H1 (cell line): ENCODE measurements at regions not wholly inside any gene's neighbourhood (a gene's known extent, or its start where the extent isn't known, plus 50 kb on each side); places are given as distances from the start of the nearest gene placed in this dataset.

Experiments used
- CTCF ChIA-PET: fragments of 300-600 bp; sonication (Branson Sonifier 250); formaldehyde crosslinking; loops from one replicate; lab custom pipeline; 2021; ENCODE audit not compliant: partially characterized antibody; lab: Charles Lee
- POLR2A ChIA-PET: fragments of 300-600 bp; sonication (Branson Sonifier 250); formaldehyde crosslinking; loops from one replicate; lab custom pipeline; 2021; ENCODE audit warnings: inconsistent platforms; ENCODE audit not compliant: partially characterized antibody; lab: Charles Lee
- DNase-seq, 2 experiments: peaks; one replicate each; pipeline versions ENCODE4 v3.0.0 to v3.0.0-alpha.2; 2010 to 2022; ENCODE audit warnings: low spot score in 2 of 2, low read depth in 1 of 2, mixed read lengths in 1 of 2
- FAIRE-seq: peaks from 2 replicates; lab custom pipeline; 2011; peaks lifted over from hg19 to GRCh38; lab: Jason Lieb, UNC
- H2AFZ ChIP-seq: 2 replicates; pipeline ENCODE4 v1.8.1; 2012; ENCODE audit warnings: low read length, inconsistent platforms
- H2AK5ac ChIP-seq: 2 replicates; pipeline ENCODE4 v1.6.1; 2013; ENCODE audit warnings: low read depth, low read length
- H2BK120ac ChIP-seq: replicated peaks from 2 replicates; pipeline ENCODE3; 2013; ENCODE audit warnings: low read depth, low read length, inconsistent platforms
- H2BK12ac ChIP-seq: 2 replicates; pipeline ENCODE4 v1.6.1; 2013; ENCODE audit warnings: low read depth, low read length
- H2BK15ac ChIP-seq: 2 replicates; pipeline ENCODE4 v1.6.1; 2013; ENCODE audit warnings: low read length
- H2BK20ac ChIP-seq: 2 replicates; pipeline ENCODE4 v1.6.1; 2013; ENCODE audit warnings: low read length
- H2BK5ac ChIP-seq: 2 replicates; pipeline ENCODE4 v1.6.1; 2013; ENCODE audit warnings: low read depth, low read length
- H3K14ac ChIP-seq: 2 replicates; pipeline ENCODE4 v1.6.1; 2013; ENCODE audit warnings: inconsistent platforms; ENCODE audit not compliant: insufficient read length
- H3K18ac ChIP-seq: 2 replicates; pipeline ENCODE4 v1.6.1; 2013; ENCODE audit warnings: low read length; ENCODE audit errors: extremely low read depth
- H3K23ac ChIP-seq: 2 replicates; pipeline ENCODE4 v1.6.1; 2013; ENCODE audit warnings: inconsistent platforms; ENCODE audit not compliant: insufficient read length
- H3K23me2 ChIP-seq: 2 replicates; pipeline ENCODE4 v1.6.1; 2013; ENCODE audit warnings: low read depth, low read length
- H3K27ac ChIP-seq: 2 replicates; pipeline ENCODE4 v1.6.1; 2011; ENCODE audit warnings: low read depth, low read length, inconsistent platforms
- H3K27me3 ChIP-seq, 4 experiments: replicated peaks in 1 of 4; 1 replicate in 1 of 4; 2 replicates in 3 of 4; pipeline versions ENCODE4 v1.6.1 to v1.8.1; 2011 to 2013; ENCODE audit warnings: low read length in 3 of 4, mild to moderate bottlenecking in 3 of 4, inconsistent platforms in 2 of 4, mixed read lengths in 2 of 4, moderate library complexity in 1 of 4; ENCODE audit not compliant: control insufficient read depth in 3 of 4, insufficient read depth in 3 of 4; ENCODE audit errors: extremely low read depth in 1 of 4
- H3K36me3 ChIP-seq, 4 experiments: 2 replicates each; pipeline versions ENCODE4 v1.6.1 to v1.8.1; 2011 to 2013; ENCODE audit warnings: mild to moderate bottlenecking in 4 of 4, low read length in 3 of 4, moderate library complexity in 2 of 4, control low read depth in 1 of 4, inconsistent platforms in 1 of 4; ENCODE audit not compliant: insufficient read depth in 4 of 4, control insufficient read depth in 2 of 4
- H3K4ac ChIP-seq: replicated peaks from 2 replicates; pipeline ENCODE3; 2013; ENCODE audit warnings: low read length, low read depth, mixed read lengths, inconsistent platforms; ENCODE audit not compliant: insufficient read length
- H3K4me1 ChIP-seq, 4 experiments: replicated peaks in 1 of 4; 1 replicate in 1 of 4; 2 replicates in 3 of 4; pipeline versions ENCODE4 v1.6.1 to v1.8.1; 2011 to 2013; ENCODE audit warnings: low read length in 3 of 4, inconsistent platforms in 2 of 4, mixed read lengths in 1 of 4; ENCODE audit not compliant: insufficient read depth in 4 of 4, control insufficient read depth in 3 of 4
- H3K4me2 ChIP-seq, 2 experiments: 2 replicates each; pipeline versions ENCODE4 v1.6.1 to v1.8.1; 2011 to 2013; ENCODE audit warnings: low read depth in 2 of 2, low read length in 2 of 2, control low read depth in 1 of 2, inconsistent platforms in 1 of 2, mild to moderate bottlenecking in 1 of 2; ENCODE audit not compliant: insufficient read depth in 1 of 2
- H3K4me3 ChIP-seq, 4 experiments: fragments of 200-600, 300-600 bp in 1 of 4; sonication (generic), shearing (Covaris generic), sonication (Bioruptor Twin) in 1 of 4; 2 replicates each; pipeline versions ENCODE4 v1.5.1 to v1.8.1; 2011 to 2016; ENCODE audit warnings: low read length in 4 of 4, low read depth in 3 of 4, control low read depth in 2 of 4, inconsistent platforms in 2 of 4, mild to moderate bottlenecking in 2 of 4, mixed read lengths in 1 of 4, moderate library complexity in 1 of 4; ENCODE audit not compliant: insufficient read depth in 2 of 4; ENCODE audit errors: extremely low read depth in 1 of 4
- H3K56ac ChIP-seq: replicated peaks from 2 replicates; pipeline ENCODE3; 2013; ENCODE audit warnings: low read depth, mild to moderate bottlenecking, mixed read lengths, low read length, inconsistent platforms; ENCODE audit not compliant: insufficient read length
- H3K79me1 ChIP-seq: 2 replicates; pipeline ENCODE4 v1.6.1; 2013; ENCODE audit warnings: low read depth, low read length, control low read depth
- H3K79me2 ChIP-seq, 2 experiments: 2 replicates each; pipeline versions ENCODE4 v1.6.1 to v1.8.1; 2012 to 2013; ENCODE audit warnings: low read length in 2 of 2, mild to moderate bottlenecking in 2 of 2, inconsistent platforms in 1 of 2; ENCODE audit not compliant: insufficient read depth in 2 of 2, control insufficient read depth in 1 of 2
- H3K9ac ChIP-seq, 4 experiments: replicated peaks in 1 of 4; 1 replicate in 1 of 4; 2 replicates in 3 of 4; pipeline versions ENCODE4 v1.6.1 to v1.8.1; 2011 to 2013; ENCODE audit warnings: low read depth in 3 of 4, low read length in 3 of 4, control low read depth in 2 of 4, mild to moderate bottlenecking in 2 of 4, moderate library complexity in 2 of 4, inconsistent platforms in 1 of 4; ENCODE audit errors: extremely low read depth in 1 of 4
- H3K9me3 ChIP-seq, 2 experiments: 2 replicates each; pipeline versions ENCODE4 v1.6.1 to v1.8.1; 2012 to 2013; ENCODE audit warnings: mild to moderate bottlenecking in 2 of 2, moderate library complexity in 2 of 2, control low read depth in 1 of 2, inconsistent platforms in 1 of 2, low read depth in 1 of 2, low read length in 1 of 2, mixed read lengths in 1 of 2; ENCODE audit not compliant: insufficient read depth in 2 of 2
- H4K20me1 ChIP-seq, 2 experiments: replicated peaks in 1 of 2; 2 replicates each; pipeline versions ENCODE3 to v1.8.1; 2011 to 2013; ENCODE audit warnings: inconsistent platforms in 2 of 2, low read length in 2 of 2, mild to moderate bottlenecking in 1 of 2; ENCODE audit not compliant: insufficient read depth in 2 of 2, control insufficient read depth in 1 of 2
- H4K5ac ChIP-seq: 2 replicates; pipeline ENCODE4 v1.6.1; 2013; ENCODE audit warnings: low read length, low read depth, mixed read lengths, inconsistent platforms; ENCODE audit not compliant: insufficient read length
- H4K8ac ChIP-seq: 2 replicates; pipeline ENCODE4 v1.8.0; 2013; ENCODE audit warnings: mild to moderate bottlenecking, moderate library complexity, low read length, inconsistent platforms; ENCODE audit not compliant: insufficient read depth; ENCODE audit errors: extremely low read depth
- H4K91ac ChIP-seq: replicated peaks from 2 replicates; pipeline ENCODE3; 2013; ENCODE audit warnings: low read length, mixed read lengths, inconsistent platforms; ENCODE audit not compliant: insufficient read length
- BACH1 ChIP-seq: IDR thresholded peaks from 2 replicates; pipeline ENCODE4 v1.6.1; 2012; ENCODE audit warnings: low read length, improper control_type of control experiment
- CHD2 ChIP-seq: IDR thresholded peaks from 2 replicates; pipeline ENCODE4 v1.6.1; 2012; ENCODE audit warnings: low read length, improper control_type of control experiment
- CTBP2 ChIP-seq: IDR thresholded peaks from 2 replicates; pipeline ENCODE4 v1.7.0; 2011; ENCODE audit warnings: borderline replicate concordance, mild to moderate bottlenecking, moderate library complexity, mixed read lengths, low read length; ENCODE audit not compliant: insufficient read depth, insufficient read length
- EP300 ChIP-seq, 2 experiments: IDR thresholded peaks; 1 replicate in 1 of 2; 2 replicates in 1 of 2; pipeline ENCODE4 v1.6.1; 2011 to 2012; ENCODE audit warnings: low read depth in 2 of 2, low read length in 2 of 2, mild to moderate bottlenecking in 2 of 2, borderline replicate concordance in 1 of 2, inconsistent platforms in 1 of 2, moderate library complexity in 1 of 2
- KDM4A ChIP-seq: IDR thresholded peaks from one replicate; pipeline ENCODE4 v1.7.1; 2012; ENCODE audit warnings: low read depth, mild to moderate bottlenecking, moderate library complexity, low read length, inconsistent platforms; ENCODE audit not compliant: severe bottlenecking
- POLR2A ChIP-seq, 2 experiments: IDR thresholded peaks; 1 replicate in 1 of 2; 2 replicates in 1 of 2; pipeline ENCODE4 v1.6.1; 2011; ENCODE audit warnings: low read depth in 2 of 2, low read length in 2 of 2, mild to moderate bottlenecking in 2 of 2; ENCODE audit errors: control extremely low read depth in 1 of 2
- RFX5 ChIP-seq: IDR thresholded peaks from 2 replicates; pipeline ENCODE4 v1.6.1; 2011; ENCODE audit warnings: low read depth, low read length, improper control_type of control experiment, borderline replicate concordance
- RNF2 ChIP-seq: fragments of 200-900, 300-1000 bp; sonication (generic); IDR thresholded peaks from 2 replicates; pipeline ENCODE4 v1.7.1; 2016; ENCODE audit warnings: borderline replicate concordance, low read depth, mild to moderate bottlenecking, antibody characterized with exemption, low read length; ENCODE audit not compliant: poor library complexity, severe bottlenecking; ENCODE audit errors: missing control alignments
- SP1 ChIP-seq: IDR thresholded peaks from 2 replicates; pipeline ENCODE4 v1.6.1; 2011; ENCODE audit warnings: low read depth, low read length
- SP4 ChIP-seq: IDR thresholded peaks from 2 replicates; pipeline ENCODE4 v1.6.1; 2012; ENCODE audit warnings: low read length, inconsistent platforms
- SRF ChIP-seq: IDR thresholded peaks from 2 replicates; pipeline ENCODE4 v1.6.1; 2011; ENCODE audit warnings: mild to moderate bottlenecking, low read depth, low read length, moderate library complexity
- SUZ12 ChIP-seq: fragments of 200-600 bp; sonication (generic); IDR thresholded peaks from 2 replicates; pipeline ENCODE4 v1.6.1; 2012; ENCODE audit warnings: mild to moderate bottlenecking, inconsistent platforms, low read length, moderate library complexity, mixed read lengths
- TBP ChIP-seq: IDR thresholded peaks from 2 replicates; pipeline ENCODE4 v1.6.1; 2011; ENCODE audit warnings: low read depth, low read length, improper control_type of control experiment
- TCF12 ChIP-seq: IDR thresholded peaks from 2 replicates; pipeline ENCODE4 v1.6.1; 2011; ENCODE audit warnings: low read depth, mild to moderate bottlenecking, low read length
- WGBS, 2 experiments: shearing (Covaris generic) in 1 of 2; methylation state at CpG; one replicate each; pipeline versions ENCODE4 v1.1.6 to v1.1.7; 2013 to 2015; ENCODE audit warnings: low lambda C conversion rate in 2 of 2, mixed read lengths in 2 of 2, inconsistent platforms in 1 of 2, low coverage in 1 of 2, missing lambda C conversion rate in 1 of 2; ENCODE audit not compliant: insufficient replicate concordance in 2 of 2, insufficient coverage in 1 of 2, insufficient read length in 1 of 2; ENCODE audit errors: extremely low coverage in 1 of 2, missing lambda C conversion rate in 1 of 2; 5-methylcytosine and 5-hydroxymethylcytosine counted together

- Histone ChIP-seq H3K23me2 (no peaks in the 10 kb centered on the region), H2BK20ac (no peak overlapping the region), H4K8ac (no peak overlapping the region), H4K91ac (no peak overlapping the region), H3K14ac (no peak overlapping the region), H3K9ac (no peak overlapping the region), H3K56ac (no peak overlapping the region), H3K79me1 (no peaks in the 10 kb centered on the region), H3K18ac (no peak overlapping the region)
- DNase-seq: no peak
- TF ChIP-seq RFX5 (no peak), TBP (no peak), TCF12 (no peak), SUZ12 (no peak), CTBP2 (no peak), CHD2 (no peak), SP4 (no peak), BACH1 (no peak), SP1 (no peak), POLR2A (IDR thresholded peaks at IDR 0.05; ENCODE audit: control extremely low read depth in 1 of 2, low read depth in 2 of 2, low read length in 2 of 2) (no peak), KDM4A (no peak), SRF (no peak), EP300 (IDR thresholded peaks at IDR 0.05; ENCODE audit: borderline replicate concordance in 1 of 2, low read depth in 2 of 2, low read length in 2 of 2) (no peak), RNF2 (no peak)
- TF ChIP-seq, all 59 proteins: peak for 0
- no peak overlapping the region for H3K4ac ChIP-seq
- no peak overlapping the region for H2BK12ac ChIP-seq
- H4K20me1 ChIP-seq: no peaks in the 10 kb centered on the region
- no peak overlapping the region for H2AK5ac ChIP-seq
- 90% methylated on average over 6 of the region's 6 CpGs; no CpG with 5 or more reads in 1 of the 2 experiments for WGBS, 2 experiments
- ChIA-PET POLR2A (no interaction called here), CTCF (interaction anchor here (1.2 to 1.3 kb wide), 2 partner anchors 12 to 48 kb away, joined by 3 to 4 read pairs; no protein-coding TSS in a partner anchor)
- H3K9me3 ChIP-seq: no peaks in the 10 kb centered on the region
- H3K27ac ChIP-seq: no peak overlapping the region
- no peaks in the 10 kb centered on the region for H3K4me1 ChIP-seq
- no peak overlapping the region for H3K4me2 ChIP-seq
- no peak overlapping the region for H2BK5ac ChIP-seq
- H2BK120ac ChIP-seq: no peak overlapping the region
- no peaks in the 10 kb centered on the region; a peak in 1 of 8 replicates for H3K36me3 ChIP-seq
- H3K23ac ChIP-seq: no peak overlapping the region
- H2AFZ ChIP-seq: no peak overlapping the region
- no peak overlapping the region for H3K4me3 ChIP-seq
- no peak overlapping the region for H4K5ac ChIP-seq
- H3K79me2 ChIP-seq: no peaks in the 10 kb centered on the region
- FAIRE-seq: no peak
- no peak overlapping the region for H2BK15ac ChIP-seq
- no peaks in the 10 kb centered on the region for H3K27me3 ChIP-seq
These were observed 211.3 kb downstream of the GPD2 start for GRCh38 chr2:156647377-156648010.
